GM11168 (cell line): ENCODE measurements at regions not wholly inside any gene's neighbourhood (a gene's known extent, or its start where the extent isn't known, plus 50 kb on each side); places are given as distances from the start of the nearest gene placed in this dataset.
"Not testable (repeated sequence)": the region's sequence is repeated elsewhere in the genome, so short reads cannot be mapped to it uniquely, and the experiment has no call there.

ENCODE experiments used
- in situ Hi-C: fragments of 300-500 bp; cut with MboI; formaldehyde crosslinking; loops from one replicate; pipeline ENCODE4 v1.12.0; 2022; ENCODE audit warnings: low sequenced_read_pairs; ENCODE audit not compliant: unreplicated experiment

DNA sequence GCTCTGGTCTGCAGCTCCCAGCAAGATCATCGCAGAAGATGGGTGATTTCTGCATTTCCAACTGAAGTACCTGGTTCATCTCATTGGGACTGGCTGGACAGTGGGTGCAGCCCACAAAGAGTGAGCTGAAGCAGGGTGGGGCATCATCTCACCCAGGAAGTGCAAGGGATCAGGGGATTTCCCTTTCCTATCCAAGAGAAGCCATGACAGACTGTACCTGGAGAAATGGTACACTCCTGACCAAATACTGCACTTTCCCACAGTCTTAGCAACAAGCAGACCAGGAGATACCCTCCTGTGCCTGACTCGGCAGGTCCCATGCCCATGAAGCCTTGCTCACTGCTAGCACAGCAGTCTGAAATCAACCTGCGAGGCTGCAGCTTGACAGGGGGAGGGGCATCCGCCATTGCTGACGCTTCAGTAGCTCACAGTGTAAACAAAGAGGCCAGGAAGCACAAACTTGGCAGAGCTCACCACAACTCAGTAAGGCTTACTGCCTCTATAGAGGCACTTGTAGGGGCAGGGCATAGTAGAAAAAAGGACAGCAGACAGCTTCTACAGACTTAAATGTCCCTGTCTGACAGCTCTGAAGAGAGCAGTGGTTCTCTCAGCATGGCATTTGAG lies 60.5 kb downstream of the AREG start:
- in situ Hi-C loops, result not testable (repeated sequence)

- in situ Hi-C loops, result not testable (repeated sequence)
Observed at GRCh38 chr4:74509363-74509762, 64.4 kb downstream of the AREG start.

GRCh38 chr4:74516303-74516702 lies 71.4 kb downstream of the AREG start:
- in situ Hi-C loops, result no loop called here

- in situ Hi-C loops, result no loop called here
Observed at GRCh38 chr4:74517996-74518395, 73.1 kb downstream of the AREG start.

DNA sequence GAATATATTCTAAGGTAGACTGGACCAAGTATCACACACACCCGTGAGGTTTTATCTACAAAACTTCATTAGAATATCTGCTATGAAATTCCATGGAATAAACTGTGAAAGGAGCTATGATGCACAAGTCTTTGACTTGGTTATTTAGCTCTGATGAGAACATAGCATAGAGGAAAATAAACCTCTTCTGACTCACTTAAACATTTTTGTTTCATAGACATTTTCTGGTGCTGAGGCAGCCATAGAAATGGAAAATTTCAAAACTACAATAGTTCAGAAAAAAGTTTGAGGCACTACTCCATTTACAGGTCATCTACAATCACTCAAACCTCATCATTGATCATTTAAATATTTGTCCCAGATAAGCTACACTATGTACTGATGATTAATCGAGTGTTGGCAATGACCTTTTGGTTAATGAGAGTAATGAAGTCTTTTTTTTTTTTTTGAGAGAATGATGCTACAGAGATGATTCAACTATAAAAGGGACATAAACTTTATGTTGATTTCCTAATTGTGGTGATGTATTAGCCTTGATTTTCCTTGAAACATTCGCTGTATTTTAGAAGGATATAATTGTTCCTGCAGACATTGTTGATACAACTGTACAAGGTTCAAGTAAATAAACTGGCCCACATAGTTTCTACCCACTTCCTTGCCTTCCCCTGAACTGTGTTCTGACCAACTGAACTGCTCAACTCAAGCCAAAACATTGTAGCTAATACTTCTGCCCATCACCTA lies 77.5 kb downstream of the AREG start:
- in situ Hi-C loops, result no loop called here

- in situ Hi-C loops, result no loop called here
Observed at GRCh38 chr4:74523096-74523495, 78.2 kb downstream of the AREG start.

DNA sequence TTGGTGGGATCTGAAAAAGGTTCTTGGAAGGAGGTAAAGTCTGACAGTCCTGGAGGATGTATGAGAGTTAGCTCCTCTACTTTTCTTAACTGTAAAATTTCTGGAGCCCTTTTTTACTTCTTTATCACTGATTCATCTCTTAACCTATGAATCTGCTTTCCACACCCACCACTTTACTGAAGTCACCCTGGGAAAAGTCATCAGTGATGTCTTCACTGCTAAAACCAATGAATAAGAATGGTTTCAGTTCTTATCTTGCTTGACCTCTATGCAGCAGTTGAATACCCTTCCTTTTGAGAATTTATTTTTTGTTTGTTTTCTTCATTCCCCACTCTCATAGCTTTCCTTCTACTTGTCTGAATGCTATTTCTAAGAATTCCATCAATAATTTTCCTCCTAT lies 80.0 kb downstream of the AREG start:
- in situ Hi-C loops, result no loop called here

GRCh38 chr4:74527049-74527448 lies 82.1 kb downstream of the AREG start:
- in situ Hi-C loops, result no loop called here

DNA sequence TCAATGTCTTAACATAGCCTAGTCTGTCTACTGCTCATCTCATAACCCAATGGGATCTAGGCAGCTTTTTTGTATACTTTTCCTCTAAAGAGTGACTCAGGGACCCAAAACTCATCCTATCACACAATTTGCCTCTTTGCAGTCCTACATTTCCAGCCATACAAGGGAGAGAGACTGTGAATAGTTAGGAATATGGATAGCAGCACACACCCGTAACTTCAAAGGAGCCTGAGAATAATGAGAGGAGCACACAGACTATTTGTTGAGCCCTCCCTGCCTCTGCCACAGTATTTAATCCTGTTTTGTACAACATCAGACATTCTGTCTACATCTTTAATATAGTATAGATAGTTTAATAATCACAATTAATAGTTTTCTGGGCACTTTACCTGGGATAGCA lies 83.2 kb downstream of the AREG start:
- in situ Hi-C loops, result no loop called here

GRCh38 chr4:74529284-74530041 lies 84.5 kb downstream of the AREG start:
- in situ Hi-C loops, result loop anchor here (10.0 kb wide), 1 partner anchor 155 kb away; no protein-coding TSS in a partner anchor

DNA sequence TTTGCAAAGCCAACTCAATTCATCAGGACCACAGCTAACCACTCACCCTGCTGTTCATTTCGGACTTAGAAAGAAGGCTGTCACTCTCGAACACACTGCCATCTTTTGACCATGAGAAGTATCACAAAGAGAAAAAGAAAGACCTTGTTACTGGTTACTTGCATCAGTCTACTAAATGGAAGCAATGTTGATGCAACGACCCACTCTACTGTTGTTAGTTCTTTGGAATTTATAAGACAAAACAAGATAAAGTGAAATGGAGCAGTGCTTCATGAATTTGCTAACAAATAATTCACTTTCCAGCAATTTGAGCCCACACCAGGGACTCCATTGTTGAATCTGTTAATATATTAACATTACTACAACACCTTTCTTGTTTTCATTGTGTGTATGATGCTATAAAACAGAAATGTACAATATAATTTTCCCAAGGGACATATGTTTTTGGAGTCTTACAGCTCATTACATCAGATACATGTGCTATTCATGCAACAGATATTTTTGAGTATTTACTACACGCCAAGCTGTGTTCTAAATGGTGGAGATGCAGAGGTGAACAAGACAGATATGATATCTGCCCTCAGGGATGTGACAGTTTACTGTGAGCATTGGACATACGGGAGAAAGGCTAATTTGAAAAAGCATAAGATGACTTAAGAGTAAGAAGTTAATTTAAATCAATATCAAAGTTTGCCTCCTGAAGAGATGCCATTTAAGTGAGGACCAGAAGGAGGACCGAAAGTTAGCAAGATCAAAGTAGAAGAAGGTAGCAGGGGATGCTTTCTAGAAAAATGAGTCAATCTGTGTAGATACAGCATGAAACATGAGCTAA lies 87.2 kb downstream of the AREG start:
- in situ Hi-C loops, result loop anchor here (10.0 kb wide), 1 partner anchor 157 kb away; no protein-coding TSS in a partner anchor

DNA sequence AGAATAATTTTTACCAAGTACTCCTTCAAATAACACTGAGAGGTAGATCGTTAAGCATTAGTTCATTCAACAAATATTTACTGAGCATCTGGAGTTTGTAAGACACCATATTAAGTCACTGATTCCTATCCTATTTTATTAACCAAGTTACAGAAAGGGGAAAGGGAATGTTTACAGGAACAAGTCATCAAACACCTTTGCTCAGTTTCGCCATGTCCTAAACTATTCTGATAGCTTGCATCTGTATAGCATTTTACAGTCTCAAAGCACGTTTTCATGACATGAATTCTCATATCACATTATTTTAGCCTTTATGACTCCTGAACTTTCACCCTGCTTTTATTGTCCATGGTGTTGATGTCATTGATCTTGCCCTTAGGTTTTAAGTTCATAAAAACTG lies 89.2 kb downstream of the AREG start:
- in situ Hi-C loops, result loop anchor here (10.0 kb wide), 1 partner anchor 159 kb away; no protein-coding TSS in a partner anchor

DNA sequence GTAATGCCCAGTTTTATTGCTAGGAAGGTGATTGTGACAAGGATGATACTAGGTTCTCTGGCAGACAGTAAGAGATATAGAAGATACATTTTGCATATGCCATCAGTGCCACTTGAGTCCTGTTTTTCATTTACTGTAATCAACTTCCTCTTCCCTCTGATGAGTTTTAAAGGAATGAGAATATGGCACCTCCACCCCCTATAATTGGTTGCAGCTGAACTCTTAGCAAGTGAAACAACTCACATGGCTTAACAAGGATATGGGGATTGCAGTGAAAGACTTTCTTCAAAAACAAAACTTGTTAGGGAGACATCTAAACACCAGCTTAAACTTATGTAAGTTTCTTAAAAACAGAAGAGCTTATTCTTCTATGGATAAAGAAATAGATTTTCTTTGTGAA lies 90.0 kb downstream of the AREG start:
- in situ Hi-C loops, result loop anchor here (10.0 kb wide), 1 partner anchor 160 kb away; no protein-coding TSS in a partner anchor

GRCh38 chr4:74535512-74535911 lies 90.6 kb downstream of the AREG start:
- in situ Hi-C loops, result loop anchor here (10.0 kb wide), 1 partner anchor 161 kb away; no protein-coding TSS in a partner anchor

- in situ Hi-C loops, result loop anchor here (10.0 kb wide), 1 partner anchor 162 kb away; no protein-coding TSS in a partner anchor
Observed at GRCh38 chr4:74536557-74536956, 91.6 kb downstream of the AREG start.

- in situ Hi-C loops, result loop anchor here (10.0 kb wide), 1 partner anchor 163 kb away; no protein-coding TSS in a partner anchor
Observed at GRCh38 chr4:74537459-74537858, 92.5 kb downstream of the AREG start.

GRCh38 chr4:74539044-74539790 lies 94.3 kb downstream of the AREG start:
- in situ Hi-C loops, result loop anchor here (10.0 kb wide), 1 partner anchor 164 kb away; no protein-coding TSS in a partner anchor

DNA sequence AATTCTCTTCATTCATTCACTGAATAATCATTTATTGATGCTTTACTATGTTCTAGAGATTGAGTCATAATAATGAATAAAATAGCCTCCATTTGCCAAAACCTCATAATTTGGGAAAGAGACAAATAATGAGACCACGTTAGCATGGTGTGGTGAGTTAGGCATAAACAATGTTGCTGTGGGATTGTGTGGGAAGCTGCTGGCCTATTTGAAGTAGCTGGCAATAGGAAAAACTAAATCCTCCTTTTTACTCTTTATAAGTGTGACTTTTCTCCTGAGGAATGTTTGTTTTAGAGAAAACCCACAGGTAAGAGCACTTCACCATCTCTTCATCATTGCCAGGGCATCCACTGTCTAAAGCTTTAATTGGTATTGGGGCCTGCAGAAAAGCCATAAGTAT lies 95.3 kb downstream of the AREG start:
- in situ Hi-C loops, result no loop called here

DNA sequence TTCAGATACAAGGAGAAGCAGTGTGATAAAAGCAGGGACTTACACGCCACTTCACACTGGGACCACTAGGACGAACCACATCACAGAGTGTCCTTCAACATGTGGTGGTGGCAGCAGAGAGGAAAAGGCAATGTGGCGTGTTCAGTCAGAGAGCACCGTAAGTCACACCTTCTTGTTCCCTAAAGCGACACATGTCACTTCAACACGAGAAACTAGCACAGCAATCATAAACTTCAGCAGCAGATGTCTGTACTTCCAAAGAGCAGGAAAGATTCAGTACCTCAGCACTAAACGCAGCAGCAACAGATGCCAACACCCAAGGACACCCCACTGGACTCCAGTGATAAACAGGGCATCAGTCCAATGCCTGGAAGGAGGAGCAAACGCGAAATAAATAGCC lies 96.7 kb downstream of the AREG start:
- in situ Hi-C loops, result no loop called here
